ENCODE measurements at regions not wholly inside any gene's neighbourhood (a gene's known extent, or its start where the extent isn't known, plus 50 kb on each side); places are given as distances from the start of the nearest gene placed in this dataset.

DNA sequence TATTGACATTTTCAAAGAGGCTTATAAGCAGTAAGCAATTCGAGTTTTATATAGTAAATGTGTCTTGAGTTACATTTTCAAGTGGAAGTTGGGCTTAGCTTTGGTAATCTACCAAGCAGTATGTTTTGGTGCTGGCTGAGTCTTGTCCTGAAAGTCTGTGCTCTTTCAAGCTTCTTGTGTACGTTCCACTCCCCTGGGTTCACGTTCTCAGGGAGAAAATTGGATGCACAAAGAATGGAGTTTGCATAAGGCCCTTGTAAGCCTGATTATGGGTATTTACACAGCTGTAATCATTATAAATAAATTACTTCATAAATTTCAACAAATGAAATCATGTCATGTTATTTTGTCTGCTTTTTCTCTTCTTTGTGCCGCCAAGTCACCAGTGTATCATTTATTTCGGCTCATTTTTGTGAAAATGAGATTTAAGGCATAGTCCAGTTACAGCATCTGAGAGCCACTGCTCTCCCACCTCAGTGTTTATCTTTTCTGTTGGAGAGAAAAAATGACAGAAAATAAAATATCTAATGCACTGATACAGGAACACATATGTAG lies 262.5 kb downstream of the BTBD3 start:
- Histone ChIP-seq H3K9me3 (ENCODE audit: control insufficient read depth, insufficient read depth, low read length) (no peaks in the 10 kb centered on the region), H3K36me3 (ENCODE audit: control insufficient read depth, insufficient read depth, low read length) (no peaks in the 10 kb centered on the region), H3K4me3 (ENCODE audit: low read depth, low read length) (no peak overlapping the region), H3K4me1 (ENCODE audit: control insufficient read depth, insufficient read depth, low read length) (no peaks in the 10 kb centered on the region), H3K27me3 (ENCODE audit: control insufficient read depth, insufficient read depth, low read length) (no peaks in the 10 kb centered on the region), H3K9ac (ENCODE audit: low read depth, low read length) (no peak overlapping the region)

DNA sequence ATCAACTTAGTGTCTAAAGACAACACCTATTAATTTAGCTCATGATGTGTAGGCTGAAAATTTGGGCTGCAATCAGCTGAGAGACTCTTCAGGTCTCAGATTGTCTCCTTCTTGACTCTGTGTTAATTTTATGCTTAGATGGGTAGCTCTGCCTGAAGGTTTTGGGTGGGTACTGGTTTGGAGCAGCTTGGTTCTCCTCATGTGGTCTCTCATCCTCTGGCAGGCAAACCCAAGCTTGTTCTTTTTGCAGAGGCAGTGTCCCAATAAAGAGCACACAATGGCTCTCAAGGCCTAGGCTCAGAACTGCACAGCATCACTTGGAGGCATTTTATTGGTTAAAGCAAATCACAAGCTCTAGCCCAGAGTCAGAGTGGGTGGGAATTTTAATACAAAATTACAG lies 280.6 kb downstream of the BTBD3 start:
- no peaks in the 10 kb centered on the region for H3K9me3 ChIP-seq (ENCODE audit: control insufficient read depth, insufficient read depth, low read length)
- no peak overlapping the region for H3K9ac ChIP-seq (ENCODE audit: low read depth, low read length)
- no peaks in the 10 kb centered on the region for H3K36me3 ChIP-seq (ENCODE audit: control insufficient read depth, insufficient read depth, low read length)

DNA sequence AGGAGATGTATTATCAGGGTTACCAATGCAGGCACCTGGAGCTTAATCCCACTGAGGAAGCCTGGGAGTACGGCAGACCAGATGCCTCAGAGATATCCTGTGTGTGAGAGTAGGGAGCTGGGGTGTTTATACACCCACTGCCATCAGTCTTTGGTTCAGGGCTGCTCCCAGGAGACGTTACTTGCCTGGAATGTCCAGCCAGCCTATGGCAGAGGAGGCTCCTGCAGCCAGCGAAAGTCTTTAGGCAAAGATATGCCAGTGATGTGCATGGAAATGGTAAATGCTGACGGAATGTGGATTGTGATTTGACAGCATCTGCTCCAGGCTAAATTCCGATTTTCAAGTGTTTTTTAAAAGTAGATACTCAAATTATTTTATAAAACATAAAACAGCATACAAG lies 282.0 kb downstream of the BTBD3 start:
- no peak overlapping the region for H3K9ac ChIP-seq (ENCODE audit: low read depth, low read length)
- no peaks in the 10 kb centered on the region for H3K4me1 ChIP-seq (ENCODE audit: control insufficient read depth, insufficient read depth, low read length)
- no peaks in the 10 kb centered on the region for H3K36me3 ChIP-seq (ENCODE audit: control insufficient read depth, insufficient read depth, low read length)
- no peak overlapping the region for H3K4me3 ChIP-seq (ENCODE audit: low read depth, low read length)
- no peaks in the 10 kb centered on the region for H3K27me3 ChIP-seq (ENCODE audit: control insufficient read depth, insufficient read depth, low read length)
- H3K9me3 ChIP-seq (ENCODE audit: control insufficient read depth, insufficient read depth, low read length) = no peaks in the 10 kb centered on the region

More for the DNA sequence above, 280.6 kb downstream of the BTBD3 start:
- no peaks in the 10 kb centered on the region for H3K27me3 ChIP-seq (ENCODE audit: control insufficient read depth, insufficient read depth, low read length)
- no peak overlapping the region for H3K4me3 ChIP-seq (ENCODE audit: low read depth, low read length)
- no peaks in the 10 kb centered on the region for H3K4me1 ChIP-seq (ENCODE audit: control insufficient read depth, insufficient read depth, low read length)

DNA sequence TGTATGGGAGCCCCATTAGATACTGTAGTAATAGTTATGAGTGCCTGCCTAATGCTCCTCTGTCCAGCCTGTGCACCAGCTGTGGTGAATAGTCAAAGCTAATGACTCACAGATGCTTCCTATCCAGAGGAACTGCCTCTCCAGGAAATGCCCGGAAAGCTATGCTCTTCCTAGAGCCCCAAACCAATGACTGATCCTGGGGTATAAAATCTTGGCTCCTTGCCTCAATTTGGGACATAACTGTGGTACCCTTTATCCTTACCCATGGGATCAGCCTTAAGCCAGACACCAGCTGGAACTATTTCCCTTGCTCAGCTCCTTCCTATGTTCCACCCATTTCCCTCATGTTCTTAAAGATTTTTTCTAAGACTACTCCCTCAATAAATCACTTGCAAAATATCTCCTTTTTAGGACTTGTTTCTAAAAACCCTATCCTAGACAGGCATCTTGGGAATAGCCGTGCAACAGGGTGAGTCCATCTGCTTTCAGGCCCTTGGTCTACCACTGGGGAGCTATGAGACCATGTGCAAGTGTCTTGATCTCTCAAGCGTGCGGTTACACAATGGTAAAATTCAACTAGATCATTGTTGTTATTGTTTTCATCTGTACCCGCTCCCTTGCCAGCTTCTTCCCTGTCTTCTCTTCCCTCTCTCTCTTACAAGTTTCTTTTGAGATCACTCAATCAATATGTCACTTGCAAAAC lies 283.7 kb downstream of the BTBD3 start:
- Histone ChIP-seq H3K9ac (ENCODE audit: low read depth, low read length) (no peak overlapping the region), H3K9me3 (ENCODE audit: control insufficient read depth, insufficient read depth, low read length) (no peaks in the 10 kb centered on the region), H3K36me3 (ENCODE audit: control insufficient read depth, insufficient read depth, low read length) (no peaks in the 10 kb centered on the region)

DNA sequence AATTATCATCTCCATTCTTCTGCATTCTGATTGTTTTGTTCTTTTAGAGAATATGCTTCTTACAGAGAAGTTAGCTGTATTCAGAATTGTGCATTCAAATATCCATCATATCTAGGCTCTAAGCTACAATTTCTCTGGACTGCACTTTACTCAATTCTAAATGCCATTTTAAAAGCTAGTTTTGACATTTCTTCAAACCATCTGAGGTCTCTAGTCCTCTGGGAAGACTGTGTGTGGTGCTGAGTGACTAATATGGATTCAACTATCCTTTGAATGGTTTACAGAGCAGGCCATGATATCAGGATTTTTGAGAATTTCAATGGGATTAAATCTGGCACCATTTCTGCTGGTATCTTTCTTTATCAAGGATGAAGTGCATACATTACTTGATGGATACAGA lies 285.7 kb downstream of the BTBD3 start:
- no peaks in the 10 kb centered on the region for H3K27me3 ChIP-seq (ENCODE audit: control insufficient read depth, insufficient read depth, low read length)
- no peaks in the 10 kb centered on the region for H3K9me3 ChIP-seq (ENCODE audit: control insufficient read depth, insufficient read depth, low read length)
- H3K36me3 ChIP-seq (ENCODE audit: control insufficient read depth, insufficient read depth, low read length) = no peaks in the 10 kb centered on the region
- H3K4me1 ChIP-seq (ENCODE audit: control insufficient read depth, insufficient read depth, low read length) = no peaks in the 10 kb centered on the region
- no peak overlapping the region for H3K4me3 ChIP-seq (ENCODE audit: low read depth, low read length)
- H3K9ac ChIP-seq (ENCODE audit: low read depth, low read length) = no peak overlapping the region

More for the DNA sequence above, 283.7 kb downstream of the BTBD3 start:
- Histone ChIP-seq H3K27me3 (ENCODE audit: control insufficient read depth, insufficient read depth, low read length) (no peaks in the 10 kb centered on the region), H3K4me1 (ENCODE audit: control insufficient read depth, insufficient read depth, low read length) (no peaks in the 10 kb centered on the region), H3K4me3 (ENCODE audit: low read depth, low read length) (no peak overlapping the region)

DNA sequence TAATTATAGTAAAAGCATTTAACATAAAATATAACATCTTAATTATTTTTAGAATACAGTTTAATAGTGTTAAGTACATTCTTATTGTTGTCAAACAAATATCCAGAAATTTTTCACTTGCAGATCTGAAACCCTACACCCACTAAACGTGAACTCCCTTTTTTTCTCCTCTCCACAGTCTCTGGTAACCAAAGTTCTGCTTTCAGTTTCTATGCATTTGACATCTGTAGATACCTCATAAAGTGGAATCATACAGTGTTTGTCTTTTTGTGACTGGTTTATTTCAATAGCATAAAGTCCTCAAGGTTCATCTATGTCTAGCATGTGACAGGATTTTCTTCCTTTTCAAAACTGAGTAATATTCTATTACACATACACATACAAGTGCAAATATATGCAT lies 286.3 kb downstream of the BTBD3 start:
- Histone ChIP-seq H3K27me3 (ENCODE audit: control insufficient read depth, insufficient read depth, low read length) (no peaks in the 10 kb centered on the region), H3K9ac (ENCODE audit: low read depth, low read length) (no peak overlapping the region), H3K4me3 (ENCODE audit: low read depth, low read length) (no peak overlapping the region), H3K36me3 (ENCODE audit: control insufficient read depth, insufficient read depth, low read length) (no peaks in the 10 kb centered on the region), H3K4me1 (ENCODE audit: control insufficient read depth, insufficient read depth, low read length) (no peaks in the 10 kb centered on the region), H3K9me3 (ENCODE audit: control insufficient read depth, insufficient read depth, low read length) (no peaks in the 10 kb centered on the region)

DNA sequence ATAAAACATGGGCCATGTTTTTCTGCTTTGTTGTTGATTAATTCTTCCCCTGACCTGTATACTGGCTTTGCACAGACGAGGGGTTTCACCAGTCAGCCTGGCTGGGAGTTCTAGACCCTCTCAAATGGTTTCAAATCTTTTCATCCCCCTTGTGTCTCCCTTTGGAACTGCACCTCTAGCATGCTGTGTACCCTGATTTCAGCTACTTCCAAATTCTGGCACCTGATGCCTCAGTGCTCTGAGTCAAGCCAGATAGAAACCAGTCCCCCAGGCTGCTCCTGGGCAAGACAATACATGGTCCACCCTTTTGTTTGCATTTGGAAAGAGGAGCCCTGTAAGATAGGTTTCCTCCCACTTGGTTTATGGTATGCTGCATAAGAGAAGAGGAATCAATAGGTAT lies 290.2 kb downstream of the BTBD3 start:
- H3K27me3 ChIP-seq (ENCODE audit: control insufficient read depth, insufficient read depth, low read length) = no peaks in the 10 kb centered on the region
- H3K4me3 ChIP-seq (ENCODE audit: low read depth, low read length) = no peak overlapping the region
- no peaks in the 10 kb centered on the region for H3K4me1 ChIP-seq (ENCODE audit: control insufficient read depth, insufficient read depth, low read length)

DNA sequence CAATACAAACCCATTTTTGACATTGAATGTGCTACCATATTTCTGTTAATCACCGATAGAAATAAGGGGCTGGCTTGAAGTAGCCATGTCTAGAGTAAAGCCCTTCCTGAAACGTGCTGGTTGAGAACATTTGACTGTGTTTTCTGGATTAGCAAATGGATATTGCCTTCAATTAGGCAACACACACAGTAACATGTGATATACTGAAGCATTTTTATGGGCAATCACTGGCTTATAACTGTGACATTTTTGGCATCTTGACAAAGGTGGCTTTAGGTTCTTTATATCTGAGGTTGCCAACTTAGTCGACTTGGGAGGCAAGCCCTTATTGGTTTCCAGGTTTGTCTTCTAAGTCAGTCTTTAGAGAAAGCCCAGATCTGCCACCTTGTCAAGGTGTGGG lies 292.9 kb downstream of the BTBD3 start:
- no peak overlapping the region for H3K4me3 ChIP-seq (ENCODE audit: low read depth, low read length)
- H3K36me3 ChIP-seq (ENCODE audit: control insufficient read depth, insufficient read depth, low read length) = no peaks in the 10 kb centered on the region
- no peaks in the 10 kb centered on the region for H3K27me3 ChIP-seq (ENCODE audit: control insufficient read depth, insufficient read depth, low read length)

More for the DNA sequence above, 290.2 kb downstream of the BTBD3 start:
- no peak overlapping the region for H3K9ac ChIP-seq (ENCODE audit: low read depth, low read length)
- H3K36me3 ChIP-seq (ENCODE audit: control insufficient read depth, insufficient read depth, low read length) = no peaks in the 10 kb centered on the region
- H3K9me3 ChIP-seq (ENCODE audit: control insufficient read depth, insufficient read depth, low read length) = no peaks in the 10 kb centered on the region

DNA sequence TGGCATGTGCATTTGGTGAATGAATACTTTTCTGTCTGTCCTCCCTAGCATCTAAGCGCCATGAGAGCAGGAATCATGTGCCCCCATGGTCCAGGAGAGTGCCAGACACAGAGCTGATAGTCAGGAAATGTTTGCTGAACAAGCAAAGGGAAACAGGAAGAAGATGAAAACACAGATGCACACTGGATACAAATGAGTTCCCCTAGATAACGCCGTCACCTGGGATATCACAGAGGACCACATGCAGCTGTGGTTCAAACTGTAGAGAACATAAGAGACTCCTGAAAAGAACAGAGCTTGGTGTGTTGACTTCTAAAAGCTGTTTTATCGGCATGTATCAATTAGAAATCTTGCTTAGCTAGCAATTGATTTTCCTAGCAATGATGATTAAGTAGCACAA lies 293.7 kb downstream of the BTBD3 start:
- H3K4me3 ChIP-seq (ENCODE audit: low read depth, low read length) = no peak overlapping the region
- H3K9ac ChIP-seq (ENCODE audit: low read depth, low read length) = no peak overlapping the region
- no peaks in the 10 kb centered on the region for H3K9me3 ChIP-seq (ENCODE audit: control insufficient read depth, insufficient read depth, low read length)
- H3K36me3 ChIP-seq (ENCODE audit: control insufficient read depth, insufficient read depth, low read length) = no peaks in the 10 kb centered on the region
- no peaks in the 10 kb centered on the region for H3K27me3 ChIP-seq (ENCODE audit: control insufficient read depth, insufficient read depth, low read length)
- H3K4me1 ChIP-seq (ENCODE audit: control insufficient read depth, insufficient read depth, low read length) = no peaks in the 10 kb centered on the region

More for the DNA sequence above, 292.9 kb downstream of the BTBD3 start:
- no peaks in the 10 kb centered on the region for H3K4me1 ChIP-seq (ENCODE audit: control insufficient read depth, insufficient read depth, low read length)
- H3K9me3 ChIP-seq (ENCODE audit: control insufficient read depth, insufficient read depth, low read length) = no peaks in the 10 kb centered on the region
- H3K9ac ChIP-seq (ENCODE audit: low read depth, low read length) = no peak overlapping the region

DNA sequence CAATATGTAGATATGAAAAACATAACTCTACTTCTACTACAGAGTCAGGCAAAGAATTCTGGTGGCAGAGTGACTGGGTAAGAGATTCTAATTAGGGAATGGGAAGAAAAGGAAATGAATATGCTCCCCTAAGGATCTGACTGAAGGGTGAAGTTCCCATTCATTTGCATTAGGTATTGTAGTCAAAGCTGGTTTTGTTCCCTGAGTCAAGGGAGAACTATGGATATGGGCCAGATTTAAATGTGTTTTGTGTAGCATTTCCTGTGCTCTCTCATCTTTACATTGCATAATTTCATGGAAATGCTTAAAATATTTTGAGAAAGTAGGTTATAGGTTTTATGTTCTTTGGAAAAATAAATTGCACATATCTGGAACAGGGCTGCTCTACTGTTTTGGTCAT lies 299.7 kb downstream of the BTBD3 start:
- no peaks in the 10 kb centered on the region for H3K27me3 ChIP-seq (ENCODE audit: control insufficient read depth, insufficient read depth, low read length)
- no peak overlapping the region for H3K4me3 ChIP-seq (ENCODE audit: low read depth, low read length)
- H3K9me3 ChIP-seq (ENCODE audit: control insufficient read depth, insufficient read depth, low read length) = no peaks in the 10 kb centered on the region
- no peaks in the 10 kb centered on the region for H3K36me3 ChIP-seq (ENCODE audit: control insufficient read depth, insufficient read depth, low read length)
- no peak overlapping the region for H3K9ac ChIP-seq (ENCODE audit: low read depth, low read length)
- peaks cover 2% of the 10 kb centered on the region for H3K4me1 ChIP-seq (ENCODE audit: control insufficient read depth, insufficient read depth, low read length)

DNA sequence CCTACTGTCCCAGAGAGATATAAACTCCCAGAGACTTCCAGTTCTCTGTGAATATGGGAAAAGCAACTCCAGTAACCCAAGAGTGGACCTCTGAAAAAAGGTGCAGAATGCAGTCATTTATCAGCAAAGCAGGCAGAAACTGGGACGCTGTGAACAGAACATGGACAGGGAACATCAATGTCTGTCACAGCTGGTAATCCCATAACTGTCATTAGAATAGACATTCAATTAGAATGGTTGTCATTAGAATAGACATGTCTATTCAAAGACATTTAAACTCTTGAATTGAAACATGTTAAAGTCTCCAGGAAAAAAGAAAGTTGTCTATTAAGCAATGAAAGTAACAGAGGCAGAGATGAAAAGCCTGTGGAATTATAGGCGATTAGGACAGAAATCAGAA lies 302.1 kb downstream of the BTBD3 start:
- Histone ChIP-seq H3K9ac (ENCODE audit: low read depth, low read length) (no peak overlapping the region), H3K9me3 (ENCODE audit: control insufficient read depth, insufficient read depth, low read length) (no peaks in the 10 kb centered on the region), H3K4me1 (ENCODE audit: control insufficient read depth, insufficient read depth, low read length) (peaks cover 2% of the 10 kb centered on the region), H3K36me3 (ENCODE audit: control insufficient read depth, insufficient read depth, low read length) (no peaks in the 10 kb centered on the region), H3K4me3 (ENCODE audit: low read depth, low read length) (no peak overlapping the region), H3K27me3 (ENCODE audit: control insufficient read depth, insufficient read depth, low read length) (no peaks in the 10 kb centered on the region)

DNA sequence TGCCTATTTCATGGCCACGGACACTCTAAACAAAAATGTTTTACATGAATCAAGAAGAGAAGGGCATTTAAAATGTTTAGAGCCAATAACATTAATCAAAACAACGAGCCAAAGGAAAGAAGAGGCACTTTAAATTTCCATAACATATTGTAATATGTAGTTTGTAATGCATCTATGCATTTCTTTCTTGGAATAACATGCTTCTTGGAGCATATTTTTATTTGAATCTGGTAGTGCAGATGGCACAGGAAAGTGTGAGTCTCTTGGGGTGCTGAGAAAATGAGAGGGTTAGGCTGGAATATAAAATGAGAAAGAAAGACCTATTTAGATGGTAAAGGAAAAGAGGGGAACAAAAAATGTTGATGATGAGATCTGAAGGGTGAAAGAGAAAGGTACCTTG lies 305.4 kb downstream of the BTBD3 start:
- H3K4me1 ChIP-seq (ENCODE audit: control insufficient read depth, insufficient read depth, low read length) = no peaks in the 10 kb centered on the region
- no peaks in the 10 kb centered on the region for H3K27me3 ChIP-seq (ENCODE audit: control insufficient read depth, insufficient read depth, low read length)
- no peak overlapping the region for H3K9ac ChIP-seq (ENCODE audit: low read depth, low read length)
- no peaks in the 10 kb centered on the region for H3K36me3 ChIP-seq (ENCODE audit: control insufficient read depth, insufficient read depth, low read length)
- no peaks in the 10 kb centered on the region for H3K9me3 ChIP-seq (ENCODE audit: control insufficient read depth, insufficient read depth, low read length)
- no peak overlapping the region for H3K4me3 ChIP-seq (ENCODE audit: low read depth, low read length)
